ENCODE measurements at regions not wholly inside any gene's neighbourhood (a gene's known extent, or its start where the extent isn't known, plus 50 kb on each side); places are given as distances from the start of the nearest gene placed in this dataset.
A peak's percentile ranks its signal among the peaks of the same experiment; 100 is the strongest.

- DNase-seq (ENCODE audit: low read depth): peak; percentile 9
- no peak overlapping the region for H3K4me3 ChIP-seq (ENCODE audit: low read length)
- TF ChIP-seq, protein P1, sequence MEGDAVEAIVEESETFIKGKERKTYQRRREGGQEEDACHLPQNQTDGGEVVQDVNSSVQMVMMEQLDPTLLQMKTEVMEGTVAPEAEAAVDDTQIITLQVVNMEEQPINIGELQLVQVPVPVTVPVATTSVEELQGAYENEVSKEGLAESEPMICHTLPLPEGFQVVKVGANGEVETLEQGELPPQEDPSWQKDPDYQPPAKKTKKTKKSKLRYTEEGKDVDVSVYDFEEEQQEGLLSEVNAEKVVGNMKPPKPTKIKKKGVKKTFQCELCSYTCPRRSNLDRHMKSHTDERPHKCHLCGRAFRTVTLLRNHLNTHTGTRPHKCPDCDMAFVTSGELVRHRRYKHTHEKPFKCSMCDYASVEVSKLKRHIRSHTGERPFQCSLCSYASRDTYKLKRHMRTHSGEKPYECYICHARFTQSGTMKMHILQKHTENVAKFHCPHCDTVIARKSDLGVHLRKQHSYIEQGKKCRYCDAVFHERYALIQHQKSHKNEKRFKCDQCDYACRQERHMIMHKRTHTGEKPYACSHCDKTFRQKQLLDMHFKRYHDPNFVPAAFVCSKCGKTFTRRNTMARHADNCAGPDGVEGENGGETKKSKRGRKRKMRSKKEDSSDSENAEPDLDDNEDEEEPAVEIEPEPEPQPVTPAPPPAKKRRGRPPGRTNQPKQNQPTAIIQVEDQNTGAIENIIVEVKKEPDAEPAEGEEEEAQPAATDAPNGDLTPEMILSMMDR (conservative IDR thresholded peaks at IDR 0.05; ENCODE audit: low read length): no peak
Observed at GRCh38 chr14:49505041-49505766, 81.0 kb downstream of the RPS29 start.

DNA sequence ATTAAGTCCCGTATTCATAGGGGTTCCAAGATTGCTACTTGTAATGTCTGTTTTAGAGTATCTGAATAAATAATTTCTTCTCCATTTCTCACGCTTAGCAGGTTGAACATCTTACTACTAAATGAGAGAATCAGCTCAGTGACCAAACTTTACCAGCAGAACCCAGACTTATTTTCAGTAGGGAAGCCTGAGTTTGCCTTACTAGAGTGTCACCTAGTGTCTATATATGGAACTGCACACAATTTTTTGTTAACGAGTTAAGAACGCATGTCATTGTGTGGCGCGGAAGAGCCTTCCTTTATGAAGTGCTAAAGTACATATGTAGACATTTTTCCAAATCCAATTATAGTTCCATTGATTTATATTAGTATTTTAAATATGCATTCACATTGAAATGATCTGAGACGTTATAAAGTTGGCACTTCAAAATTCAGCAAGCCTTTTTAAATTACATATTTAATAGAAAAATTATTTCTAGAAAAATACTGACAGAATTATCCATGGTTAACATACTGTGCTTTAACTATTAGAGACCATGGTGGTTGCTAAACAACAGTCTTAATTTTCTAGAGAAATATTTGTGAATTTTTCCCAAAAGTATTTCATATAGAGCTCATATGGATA, 88.3 kb downstream of the RPS29 start:
- no peak overlapping the region for H3K4me3 ChIP-seq (ENCODE audit: low read length)
- DNase-seq (ENCODE audit: low read depth): peak; percentile 69
- TF ChIP-seq, protein P1 (conservative IDR thresholded peaks at IDR 0.05; ENCODE audit: low read length): peak; percentile 91

GRCh38 chr14:49497267-49497666, 88.9 kb downstream of the RPS29 start:
- no peak for DNase-seq (ENCODE audit: low read depth)
- TF ChIP-seq, protein P1 (conservative IDR thresholded peaks at IDR 0.05; ENCODE audit: low read length): no peak
- H3K4me3 ChIP-seq (ENCODE audit: low read length): no peak overlapping the region

DNA sequence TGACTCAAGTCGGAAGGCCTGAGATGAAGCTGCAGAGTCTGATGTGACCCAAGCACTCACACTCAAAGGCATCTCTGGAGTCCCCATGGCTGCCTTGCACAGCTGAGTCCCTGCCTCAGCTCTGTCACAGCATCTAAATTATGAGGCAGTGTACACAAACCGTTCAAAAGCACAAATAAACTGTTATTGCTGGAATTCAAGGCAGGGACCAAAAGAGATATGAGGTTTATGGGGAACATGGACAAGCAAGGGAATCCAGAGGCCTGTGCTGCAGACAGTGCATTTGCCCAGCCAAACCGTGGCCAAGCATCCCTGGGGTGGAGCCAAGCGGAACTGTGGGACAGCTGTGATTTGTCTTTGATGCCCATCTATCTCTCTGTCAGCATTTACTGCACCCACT, 91.3 kb downstream of the RPS29 start:
- DNase-seq (ENCODE audit: low read depth): no peak
- H3K4me3 ChIP-seq (ENCODE audit: low read length): no peak overlapping the region
- TF ChIP-seq, protein P1 (conservative IDR thresholded peaks at IDR 0.05; ENCODE audit: low read length): no peak

- no peak overlapping the region for H3K4me3 ChIP-seq (ENCODE audit: low read length)
- no peak for DNase-seq (ENCODE audit: low read depth)
- TF ChIP-seq, protein P1 (conservative IDR thresholded peaks at IDR 0.05; ENCODE audit: low read length): no peak
Observed at GRCh38 chr14:49493557-49493956, 92.6 kb downstream of the RPS29 start.

DNA sequence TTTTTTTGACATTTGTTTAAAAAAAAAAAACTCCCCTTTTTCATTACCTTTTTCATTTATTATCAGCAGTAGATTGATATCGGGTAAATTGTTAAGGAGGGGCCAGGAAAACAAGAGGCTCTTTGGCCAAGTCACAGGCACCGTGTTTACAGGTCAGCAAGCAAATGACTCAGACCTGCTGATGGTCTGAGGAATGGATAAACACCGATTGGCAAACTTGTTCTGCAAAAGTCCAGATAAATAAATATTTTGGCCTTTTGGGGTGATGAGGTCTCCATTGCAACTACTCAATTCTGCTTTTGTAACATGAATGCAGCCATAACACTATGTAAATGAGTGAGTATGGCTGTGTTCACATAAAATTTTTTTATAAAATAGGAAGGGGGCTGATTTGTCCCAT, 94.0 kb downstream of the RPS29 start:
- DNase-seq (ENCODE audit: low read depth): no peak
- TF ChIP-seq, protein P1 (conservative IDR thresholded peaks at IDR 0.05; ENCODE audit: low read length): no peak
- H3K4me3 ChIP-seq (ENCODE audit: low read length): no peak overlapping the region

DNA sequence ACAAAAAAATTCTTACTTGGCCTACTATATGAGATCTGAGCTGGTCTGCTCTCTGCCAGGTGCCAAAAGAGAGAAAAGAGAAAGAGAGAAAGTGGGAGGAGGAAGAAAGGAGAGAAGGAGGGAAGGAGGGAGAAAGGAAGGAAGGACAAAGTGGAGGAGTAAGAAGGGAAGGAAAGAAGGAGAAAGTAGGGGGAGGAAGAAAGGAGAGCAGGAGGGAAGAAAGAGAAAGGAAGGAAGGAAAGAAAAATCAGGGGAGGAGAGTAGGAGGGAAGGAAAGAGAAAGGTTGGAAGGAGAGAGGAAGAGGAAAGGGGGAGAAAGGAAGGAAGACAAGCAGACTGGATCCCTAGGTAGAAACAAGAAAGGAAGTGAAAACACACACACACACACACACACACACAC, 96.8 kb downstream of the RPS29 start:
- TF ChIP-seq, protein P1 (conservative IDR thresholded peaks at IDR 0.05; ENCODE audit: low read length): no peak
- H3K4me3 ChIP-seq (ENCODE audit: low read length): no peak overlapping the region
- no peak for DNase-seq (ENCODE audit: low read depth)

Data from AG10803 (cell line).